ENCODE measurements at regions not wholly inside any gene's neighbourhood (a gene's known extent, or its start where the extent isn't known, plus 50 kb on each side); places are given as distances from the start of the nearest gene placed in this dataset.

GRCh38 chr2:206845877-206846276, 80.5 kb downstream of the FASTKD2 start:
- DNase-seq = no peak

GRCh38 chr2:206846331-206846730, 80.9 kb downstream of the FASTKD2 start:
- DNase-seq = no peak

- no peak for DNase-seq
Observed at GRCh38 chr2:206846981-206847834, 81.8 kb downstream of the FASTKD2 start.

GRCh38 chr2:206850369-206850768, 85.0 kb downstream of the FASTKD2 start:
- DNase-seq = no peak

GRCh38 chr2:206851521-206851920, 86.1 kb downstream of the FASTKD2 start:
- DNase-seq = no peak

GRCh38 chr2:206853915-206854314, 85.4 kb upstream of the CPO start:
- no peak for DNase-seq

GRCh38 chr2:206855585-206856433, 83.5 kb upstream of the CPO start:
- no peak for DNase-seq

- no peak for DNase-seq
Observed at GRCh38 chr2:206856513-206856912, 82.8 kb upstream of the CPO start.

GRCh38 chr2:206858687-206859329, 80.5 kb upstream of the CPO start:
- DNase-seq = no peak

GRCh38 chr2:206859330-206859739, 80.0 kb upstream of the CPO start:
- DNase-seq = no peak

- no peak for DNase-seq
Observed at GRCh38 chr2:206863196-206863595, 76.1 kb upstream of the CPO start.

GRCh38 chr2:206863716-206864115, 75.6 kb upstream of the CPO start:
- no peak for DNase-seq

- DNase-seq = peak in 2 of 3 experiments; percentile 22 to 49
Observed at GRCh38 chr2:206867006-206867405, 72.3 kb upstream of the CPO start.

GRCh38 chr2:206869824-206870495, 69.4 kb upstream of the CPO start:
- no peak for DNase-seq

- DNase-seq = peak in 2 of 3 experiments; percentile 21 to 51
Observed at GRCh38 chr2:206873423-206873822, 65.9 kb upstream of the CPO start.

GRCh38 chr2:206875701-206876100, 63.6 kb upstream of the CPO start:
- no peak for DNase-seq

GRCh38 chr2:206876216-206876860, 63.0 kb upstream of the CPO start:
- DNase-seq = peak in 1 of 3 experiments; percentile 9

GRCh38 chr2:206881708-206882410, 57.5 kb upstream of the CPO start:
- peak in 1 of 3 experiments; percentile 19 for DNase-seq

GRCh38 chr2:206886696-206887095, 52.6 kb upstream of the CPO start:
- DNase-seq = no peak

- no peak for DNase-seq
Observed at GRCh38 chr2:206887745-206888144, 51.6 kb upstream of the CPO start.
